ENCODE measurements at regions not wholly inside any gene's neighbourhood (a gene's known extent, or its start where the extent isn't known, plus 50 kb on each side); places are given as distances from the start of the nearest gene placed in this dataset.

GRCh38 chr6:30832864-30833263 is 51.5 kb upstream of the DDR1 start:
- Histone ChIP-seq H3K9me3 (ENCODE audit: control insufficient read depth, low read length) (no peaks in the 10 kb centered on the region), H3K36me3 (ENCODE audit: control insufficient read depth in 1 of 2, insufficient read depth in 2 of 2, low read length in 1 of 2) (no peaks in the 10 kb centered on the region), H3K4me3 (ENCODE audit: low read length in 2 of 2) (no peak overlapping the region), H3K4me1 (ENCODE audit: control insufficient read depth in 1 of 2, insufficient read depth in 2 of 2, low read length in 2 of 2) (no peaks in the 10 kb centered on the region), H3K27me3 (ENCODE audit: control insufficient read depth in 1 of 2, insufficient read depth in 2 of 2, low read length in 1 of 2) (no peaks in the 10 kb centered on the region), H3K27ac (ENCODE audit: low read depth in 1 of 2, low read length in 2 of 2) (no peak overlapping the region)
- 96 to 97% methylated on average over 5 of the region's 5 CpGs for WGBS, 2 donors
- DNase-seq (no peak), ATAC-seq (ENCODE audit: low FRiP score) (no peak)
- intact Hi-C loops (cut with DNase I), result no loop called here

DNA sequence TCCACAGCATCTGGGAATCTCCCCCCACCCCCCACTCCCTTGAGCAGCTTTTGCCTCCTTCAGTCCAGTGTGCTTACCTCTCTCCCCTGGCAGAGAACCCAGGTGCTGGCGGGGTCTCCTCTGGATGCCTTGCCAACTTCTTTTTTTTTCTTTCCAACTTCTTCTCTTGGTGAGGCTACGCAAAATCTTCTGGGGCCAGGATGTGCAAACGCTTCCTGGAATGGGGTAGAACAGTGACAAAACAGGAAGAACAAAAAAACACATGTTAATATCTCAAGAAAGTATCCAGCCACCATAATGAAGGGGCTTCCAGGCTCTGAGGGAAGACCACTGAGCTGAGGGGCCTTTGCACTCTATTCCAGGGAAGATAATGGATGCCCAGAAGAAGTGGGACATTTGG is 53.9 kb upstream of the DDR1 start:
- Histone ChIP-seq H3K4me1 (ENCODE audit: control insufficient read depth in 1 of 2, insufficient read depth in 2 of 2, low read length in 2 of 2) (no peaks in the 10 kb centered on the region), H3K27me3 (ENCODE audit: control insufficient read depth in 1 of 2, insufficient read depth in 2 of 2, low read length in 1 of 2) (no peaks in the 10 kb centered on the region), H3K9me3 (ENCODE audit: control insufficient read depth, low read length) (no peaks in the 10 kb centered on the region), H3K36me3 (ENCODE audit: control insufficient read depth in 1 of 2, insufficient read depth in 2 of 2, low read length in 1 of 2) (no peaks in the 10 kb centered on the region), H3K4me3 (ENCODE audit: low read length in 2 of 2) (no peak overlapping the region), H3K27ac (ENCODE audit: low read depth in 1 of 2, low read length in 2 of 2) (no peak overlapping the region)
- peak in 1 of 2 donors; percentile 10 for DNase-seq
- 59 to 71% methylated on average over 3 of the region's 3 CpGs for WGBS, 2 donors
- no peak for ATAC-seq (ENCODE audit: low FRiP score)
- intact Hi-C loops (cut with DNase I), result loop anchor here in 1 of 2 donors (2.0 kb wide), 1 partner anchor 46 kb away; no protein-coding TSS in a partner anchor

DNA sequence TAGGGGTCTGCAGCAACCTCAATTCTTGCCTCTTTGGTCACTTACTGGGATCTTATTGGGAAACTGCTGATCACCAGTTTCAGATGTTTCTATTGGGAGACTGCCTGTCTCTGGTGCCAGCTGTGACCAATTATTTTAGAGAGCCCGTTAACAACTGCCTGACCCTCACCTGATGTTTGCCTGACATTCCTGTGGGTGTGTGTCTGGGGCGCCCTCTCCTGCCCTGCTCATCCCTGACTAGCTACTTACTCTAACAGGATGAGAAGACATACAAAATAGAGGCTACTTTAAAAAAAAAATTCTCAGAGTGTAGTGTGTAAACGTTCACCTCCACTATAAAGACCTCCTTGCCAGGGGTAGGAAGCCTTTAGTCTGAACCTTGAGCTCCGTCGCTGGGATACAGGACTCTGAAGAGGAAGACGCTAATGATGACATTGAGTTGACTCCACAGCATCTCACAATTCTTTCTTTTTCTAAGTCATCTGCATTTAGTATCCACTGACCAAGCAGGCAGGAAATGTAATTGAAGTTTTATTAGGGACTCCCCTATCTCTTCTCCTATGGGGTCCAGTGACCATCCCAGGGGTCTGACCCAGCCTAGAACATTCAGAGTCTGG is 54.6 kb upstream of the DDR1 start:
- 83 to 89% methylated on average over 6 of the region's 6 CpGs for WGBS, 2 donors
- H3K36me3 ChIP-seq (ENCODE audit: control insufficient read depth in 1 of 2, insufficient read depth in 2 of 2, low read length in 1 of 2), result no peaks in the 10 kb centered on the region
- DNase-seq (peak in 1 of 2 donors; percentile 17), ATAC-seq (ENCODE audit: low FRiP score) (no peak)
- H3K27ac ChIP-seq (ENCODE audit: low read depth in 1 of 2, low read length in 2 of 2), result no peak overlapping the region
- intact Hi-C loops (cut with DNase I), result loop anchor here (2.0 to 5.0 kb wide), 4 partner anchors 47 to 258 kb away; partner anchors contain the start of genes FLOT1 (in 1 of the 2) and IER3 (in 1 of the 2)
- no peaks in the 10 kb centered on the region for H3K9me3 ChIP-seq (ENCODE audit: control insufficient read depth, low read length)
- no peaks in the 10 kb centered on the region for H3K27me3 ChIP-seq (ENCODE audit: control insufficient read depth in 1 of 2, insufficient read depth in 2 of 2, low read length in 1 of 2)
- H3K4me3 ChIP-seq (ENCODE audit: low read length in 2 of 2), result no peak overlapping the region
- no peaks in the 10 kb centered on the region for H3K4me1 ChIP-seq (ENCODE audit: control insufficient read depth in 1 of 2, insufficient read depth in 2 of 2, low read length in 2 of 2)

GRCh38 chr6:30829033-30829432 is 55.3 kb upstream of the DDR1 start:
- ATAC-seq (ENCODE audit: low FRiP score) (no peak), DNase-seq (peak in 1 of 2 donors; percentile 32)
- no peaks in the 10 kb centered on the region for H3K9me3 ChIP-seq (ENCODE audit: control insufficient read depth, low read length)
- H3K27me3 ChIP-seq (ENCODE audit: control insufficient read depth in 1 of 2, insufficient read depth in 2 of 2, low read length in 1 of 2), result no peaks in the 10 kb centered on the region
- intact Hi-C loops (cut with DNase I), result loop anchor here (5.0 kb wide), 3 partner anchors 87 to 258 kb away; partner anchors contain the start of genes FLOT1 (in 1 of the 2) and IER3 (in 1 of the 2)
- H3K36me3 ChIP-seq (ENCODE audit: control insufficient read depth in 1 of 2, insufficient read depth in 2 of 2, low read length in 1 of 2), result no peaks in the 10 kb centered on the region
- H3K27ac ChIP-seq (ENCODE audit: low read depth in 1 of 2, low read length in 2 of 2), result no peak overlapping the region
- H3K4me3 ChIP-seq (ENCODE audit: low read length in 2 of 2), result no peak overlapping the region
- H3K4me1 ChIP-seq (ENCODE audit: control insufficient read depth in 1 of 2, insufficient read depth in 2 of 2, low read length in 2 of 2), result no peaks in the 10 kb centered on the region
- WGBS, 2 donors, result 93 to 97% methylated on average over 4 of the region's 4 CpGs

DNA sequence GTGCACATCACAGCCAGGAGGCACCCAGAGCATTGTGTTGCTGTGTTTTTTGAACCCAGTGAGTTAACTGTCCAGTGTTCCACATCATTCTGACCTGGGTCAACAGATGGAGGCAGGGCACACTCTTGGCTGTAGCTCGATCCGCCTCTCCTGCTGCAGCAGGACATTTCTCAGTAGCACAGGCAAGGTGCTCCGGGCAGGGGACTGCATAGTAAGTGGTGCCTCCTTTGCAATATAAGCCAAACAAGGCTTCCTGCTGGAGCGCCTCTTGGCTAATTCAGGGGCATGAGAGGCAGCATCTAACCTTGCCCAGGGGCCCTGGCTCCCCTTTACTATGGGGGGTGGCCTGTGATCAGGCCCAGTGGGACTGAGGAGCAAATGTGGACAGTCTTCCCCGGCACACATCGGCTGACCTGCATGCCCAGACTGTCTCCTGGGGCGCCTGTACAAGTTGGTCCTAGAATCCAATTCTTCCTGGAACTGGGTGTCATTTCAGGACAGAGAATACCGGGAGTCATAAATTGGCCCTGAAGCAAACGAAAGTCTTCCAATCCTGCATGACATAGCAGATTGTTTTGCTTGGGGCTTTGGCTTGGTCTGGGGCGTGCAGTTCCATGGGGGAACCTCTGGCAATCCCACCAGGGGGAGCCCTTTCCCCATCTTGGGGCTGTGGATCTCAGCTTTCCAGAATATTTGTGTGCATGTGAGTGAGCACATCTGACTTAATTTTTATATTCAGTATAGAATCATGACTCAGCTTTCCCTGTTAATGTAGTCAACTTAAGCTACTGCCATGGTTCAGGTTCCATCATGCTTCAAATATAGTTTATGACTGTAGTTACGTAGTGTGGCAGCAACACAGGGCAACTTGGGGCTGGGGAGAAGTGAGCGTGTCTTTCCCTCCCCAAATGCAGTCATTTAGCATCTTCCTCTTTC is 56.0 kb upstream of the DDR1 start:
- no peaks in the 10 kb centered on the region for H3K4me1 ChIP-seq (ENCODE audit: control insufficient read depth in 1 of 2, insufficient read depth in 2 of 2, low read length in 2 of 2)
- H3K36me3 ChIP-seq (ENCODE audit: control insufficient read depth in 1 of 2, insufficient read depth in 2 of 2, low read length in 1 of 2), result no peaks in the 10 kb centered on the region
- DNase-seq (peak; percentile 94), ATAC-seq (ENCODE audit: low FRiP score) (peak; percentile 96)
- no peak overlapping the region for H3K4me3 ChIP-seq (ENCODE audit: low read length in 2 of 2)
- 14 to 17% methylated on average over 12 of the region's 12 CpGs for WGBS, 2 donors
- no peaks in the 10 kb centered on the region for H3K27me3 ChIP-seq (ENCODE audit: control insufficient read depth in 1 of 2, insufficient read depth in 2 of 2, low read length in 1 of 2)
- intact Hi-C loops (cut with DNase I), result loop anchor here (1.0 to 5.0 kb wide), 4 partner anchors 49 to 259 kb away; partner anchors contain the start of genes FLOT1 (in 1 of the 2) and IER3 (in 1 of the 2)
- H3K9me3 ChIP-seq (ENCODE audit: control insufficient read depth, low read length), result no peaks in the 10 kb centered on the region
- no peak overlapping the region for H3K27ac ChIP-seq (ENCODE audit: low read depth in 1 of 2, low read length in 2 of 2)

GRCh38 chr6:30826961-30827342 is 57.4 kb upstream of the DDR1 start:
- peak in 1 of 2 donors; percentile 41 for DNase-seq
- ATAC-seq (ENCODE audit: low FRiP score), result no peak
- Histone ChIP-seq H3K27ac (ENCODE audit: low read depth in 1 of 2, low read length in 2 of 2) (no peak overlapping the region), H3K36me3 (ENCODE audit: control insufficient read depth in 1 of 2, insufficient read depth in 2 of 2, low read length in 1 of 2) (no peaks in the 10 kb centered on the region), H3K4me3 (ENCODE audit: low read length in 2 of 2) (no peak overlapping the region), H3K4me1 (ENCODE audit: control insufficient read depth in 1 of 2, insufficient read depth in 2 of 2, low read length in 2 of 2) (peaks cover 0 to 7% of the 10 kb centered on the region in 2 donors), H3K27me3 (ENCODE audit: control insufficient read depth in 1 of 2, insufficient read depth in 2 of 2, low read length in 1 of 2) (no peaks in the 10 kb centered on the region), H3K9me3 (ENCODE audit: control insufficient read depth, low read length) (no peaks in the 10 kb centered on the region)
- 72 to 79% methylated on average over 4 of the region's 4 CpGs for WGBS, 2 donors
- intact Hi-C loops (cut with DNase I), result loop anchor here (5.0 kb wide), 3 partner anchors 85 to 260 kb away; partner anchors contain the start of genes FLOT1 (in 1 of the 2) and IER3 (in 1 of the 2)

- Histone ChIP-seq H3K36me3 (ENCODE audit: control insufficient read depth in 1 of 2, insufficient read depth in 2 of 2, low read length in 1 of 2) (no peaks in the 10 kb centered on the region), H3K9me3 (ENCODE audit: control insufficient read depth, low read length) (no peaks in the 10 kb centered on the region), H3K27me3 (ENCODE audit: control insufficient read depth in 1 of 2, insufficient read depth in 2 of 2, low read length in 1 of 2) (no peaks in the 10 kb centered on the region), H3K27ac (ENCODE audit: low read depth in 1 of 2, low read length in 2 of 2) (no peak overlapping the region), H3K4me1 (ENCODE audit: control insufficient read depth in 1 of 2, insufficient read depth in 2 of 2, low read length in 2 of 2) (peaks cover 0 to 10% of the 10 kb centered on the region in 2 donors), H3K4me3 (ENCODE audit: low read length in 2 of 2) (no peak overlapping the region)
- no peak for DNase-seq
- intact Hi-C loops (cut with DNase I), result loop anchor here (5.0 kb wide), 4 partner anchors 37 to 263 kb away; partner anchors contain the start of genes FLOT1 (in 2 of the 2) and IER3 (in 2 of the 2)
- ATAC-seq (ENCODE audit: low FRiP score), result no peak
- WGBS, 2 donors, result 92 to 93% methylated on average over 7 of the region's 7 CpGs
These were observed 59.6 kb upstream of the DDR1 start for GRCh38 chr6:30824698-30825097.

GRCh38 chr6:30823534-30823865 is 60.8 kb upstream of the DDR1 start:
- Histone ChIP-seq H3K27ac (ENCODE audit: low read depth in 1 of 2, low read length in 2 of 2) (no peak overlapping the region), H3K4me1 (ENCODE audit: control insufficient read depth in 1 of 2, insufficient read depth in 2 of 2, low read length in 2 of 2) (peaks cover 0 to 10% of the 10 kb centered on the region in 2 donors), H3K9me3 (ENCODE audit: control insufficient read depth, low read length) (no peaks in the 10 kb centered on the region), H3K4me3 (ENCODE audit: low read length in 2 of 2) (no peak overlapping the region), H3K36me3 (ENCODE audit: control insufficient read depth in 1 of 2, insufficient read depth in 2 of 2, low read length in 1 of 2) (no peaks in the 10 kb centered on the region), H3K27me3 (ENCODE audit: control insufficient read depth in 1 of 2, insufficient read depth in 2 of 2, low read length in 1 of 2) (no peaks in the 10 kb centered on the region)
- 65 to 83% methylated on average over 4 of the region's 4 CpGs for WGBS, 2 donors
- intact Hi-C loops (cut with DNase I), result loop anchor here (5.0 kb wide), 2 partner anchors 36 to 81 kb away; partner anchors contain the start of genes FLOT1 (in 1 of the 2) and IER3 (in 1 of the 2)
- DNase-seq (no peak), ATAC-seq (ENCODE audit: low FRiP score) (no peak)

Measured in aorta (tissue), 5 donors.